GM23338 (cell line): ENCODE measurements at regions not wholly inside any gene's neighbourhood (a gene's known extent, or its start where the extent isn't known, plus 50 kb on each side); places are given as distances from the start of the nearest gene placed in this dataset.

ENCODE experiments used
- CREB1 ChIP-seq: fragments of 250-450 bp; sonication (Bioruptor Pico); IDR thresholded peaks from 2 replicates; pipeline ENCODE4 v1.5.0; 2020; ENCODE audit warnings: low read depth, mild to moderate bottlenecking, moderate library complexity
- CTCF ChIP-seq, 2 experiments: fragments of 200-600 bp in 1 of 2; sonication (generic) in 1 of 2; conservative IDR thresholded peaks; 2 replicates each; pipeline versions ENCODE4 v1.5.1 to v1.6.1; 2016 to 2017; ENCODE audit warnings: antibody characterized with exemption in 2 of 2, low read depth in 2 of 2, mild to moderate bottlenecking in 2 of 2, moderate library complexity in 1 of 2
- EZH2phosphoT487 ChIP-seq: fragments of 200-600 bp; sonication (generic); IDR thresholded peaks from one replicate; pipeline ENCODE4 v1.8.1; 2018; ENCODE audit warnings: antibody characterized with exemption; ENCODE audit not compliant: unreplicated experiment
- POLR2AphosphoS5 ChIP-seq: IDR thresholded peaks from 2 replicates; pipeline ENCODE4 v1.6.1; 2016; ENCODE audit warnings: antibody characterized with exemption, low read depth

GRCh38 chr15:61295239-61295638 is 66.1 kb upstream of the RORA start:
- no peak for TF ChIP-seq CTCF (conservative IDR thresholded peaks at IDR 0.05; ENCODE audit: low read depth in 2 of 2)
- no peak for TF ChIP-seq POLR2AphosphoS5
- no peak for TF ChIP-seq CREB1 (CRISPR knock-in tag)
- no peak for TF ChIP-seq EZH2phosphoT487
